NB4 (cell line): ENCODE measurements at regions not wholly inside any gene's neighbourhood (a gene's known extent, or its start where the extent isn't known, plus 50 kb on each side); places are given as distances from the start of the nearest gene placed in this dataset.

Experiments used
- CTCF ChIP-seq: IDR thresholded peaks from one replicate; pipeline ENCODE4 v1.5.1; 2012; ENCODE audit warnings: low read depth, low read length
- MAX ChIP-seq: IDR thresholded peaks from 2 replicates; pipeline ENCODE4 v1.6.1; 2011; ENCODE audit warnings: low read depth, low read length
- POLR2A ChIP-seq: IDR thresholded peaks from 2 replicates; pipeline ENCODE4 v1.6.1; 2011; ENCODE audit warnings: mild to moderate bottlenecking; ENCODE audit not compliant: insufficient read length; ENCODE audit errors: extremely low read depth

- TF ChIP-seq CTCF (no peak), POLR2A (no peak), MAX (no peak)
Observed at GRCh38 chr3:99232696-99233095, 331.2 kb upstream of the DCBLD2 start.
